ENCODE measurements at regions not wholly inside any gene's neighbourhood (a gene's known extent, or its start where the extent isn't known, plus 50 kb on each side); places are given as distances from the start of the nearest gene placed in this dataset.

DNA sequence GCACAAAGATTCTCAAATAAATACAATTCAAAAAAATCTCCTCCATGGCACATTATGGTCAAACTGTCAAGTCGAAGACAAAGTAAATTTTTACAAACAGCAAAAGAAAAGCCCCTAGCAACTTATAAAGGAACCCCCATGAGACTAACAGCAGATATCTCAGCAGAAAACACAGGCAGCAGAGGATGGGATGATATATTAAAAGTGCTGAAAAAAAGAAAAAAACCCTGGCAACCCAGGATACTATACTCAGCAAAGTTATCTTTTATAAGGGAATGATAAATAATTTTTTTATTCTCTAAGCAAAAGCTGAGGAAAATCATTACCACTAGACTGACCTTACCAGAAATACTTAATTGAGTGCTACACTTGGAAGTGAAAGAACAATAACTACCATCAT lies 326.4 kb downstream of the CYRIA start:
- TF ChIP-seq, protein P1, sequence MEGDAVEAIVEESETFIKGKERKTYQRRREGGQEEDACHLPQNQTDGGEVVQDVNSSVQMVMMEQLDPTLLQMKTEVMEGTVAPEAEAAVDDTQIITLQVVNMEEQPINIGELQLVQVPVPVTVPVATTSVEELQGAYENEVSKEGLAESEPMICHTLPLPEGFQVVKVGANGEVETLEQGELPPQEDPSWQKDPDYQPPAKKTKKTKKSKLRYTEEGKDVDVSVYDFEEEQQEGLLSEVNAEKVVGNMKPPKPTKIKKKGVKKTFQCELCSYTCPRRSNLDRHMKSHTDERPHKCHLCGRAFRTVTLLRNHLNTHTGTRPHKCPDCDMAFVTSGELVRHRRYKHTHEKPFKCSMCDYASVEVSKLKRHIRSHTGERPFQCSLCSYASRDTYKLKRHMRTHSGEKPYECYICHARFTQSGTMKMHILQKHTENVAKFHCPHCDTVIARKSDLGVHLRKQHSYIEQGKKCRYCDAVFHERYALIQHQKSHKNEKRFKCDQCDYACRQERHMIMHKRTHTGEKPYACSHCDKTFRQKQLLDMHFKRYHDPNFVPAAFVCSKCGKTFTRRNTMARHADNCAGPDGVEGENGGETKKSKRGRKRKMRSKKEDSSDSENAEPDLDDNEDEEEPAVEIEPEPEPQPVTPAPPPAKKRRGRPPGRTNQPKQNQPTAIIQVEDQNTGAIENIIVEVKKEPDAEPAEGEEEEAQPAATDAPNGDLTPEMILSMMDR (IDR thresholded peaks at IDR 0.05) = no peak
- no peak for TF ChIP-seq POLR2A (IDR thresholded peaks at IDR 0.05)

All from thyroid gland (tissue), 4 donors.